Lower leg skin (tissue), 4 donors: ENCODE measurements at regions not wholly inside any gene's neighbourhood (a gene's known extent, or its start where the extent isn't known, plus 50 kb on each side); places are given as distances from the start of the nearest gene placed in this dataset.

ENCODE experiments used
- DNase-seq, 2 donors: peaks; one replicate each; pipeline ENCODE4 v3.0.0-alpha.2; 2019; ENCODE audit warnings: low spot score in 2 of 2
- H3K4me3 ChIP-seq: fragments of 200-600 bp; sonication (generic); 2 replicates; pipeline ENCODE4 v1.5.1; 2017; ENCODE audit warnings: mild to moderate bottlenecking, low read depth; ENCODE audit not compliant: poor library complexity, severe bottlenecking
- CTCF ChIP-seq, 3 donors: fragments of 450-650 bp; IDR thresholded peaks; one replicate each; pipeline ENCODE4 v1.5.1; 2016; ENCODE audit warnings: antibody characterized with exemption in 3 of 3, mild to moderate bottlenecking in 3 of 3, moderate library complexity in 2 of 3
- POLR2A ChIP-seq, 2 donors: fragments of 450-650 bp; IDR thresholded peaks; one replicate each; pipeline ENCODE4 v1.6.1; 2016 to 2017; ENCODE audit warnings: antibody characterized with exemption in 2 of 2, mild to moderate bottlenecking in 1 of 2, moderate library complexity in 1 of 2
- WGBS, 2 donors: methylation state at CpG; one replicate each; pipeline ENCODE4 v1.1.5; 2018; 5-methylcytosine and 5-hydroxymethylcytosine counted together
- intact Hi-C: fragments of 100-400 bp; cut with DNase I; formaldehyde crosslinking; loops from one replicate; pipeline ENCODE4 v1.15.0; 2023; ENCODE audit warnings: low total_unique reads

DNA sequence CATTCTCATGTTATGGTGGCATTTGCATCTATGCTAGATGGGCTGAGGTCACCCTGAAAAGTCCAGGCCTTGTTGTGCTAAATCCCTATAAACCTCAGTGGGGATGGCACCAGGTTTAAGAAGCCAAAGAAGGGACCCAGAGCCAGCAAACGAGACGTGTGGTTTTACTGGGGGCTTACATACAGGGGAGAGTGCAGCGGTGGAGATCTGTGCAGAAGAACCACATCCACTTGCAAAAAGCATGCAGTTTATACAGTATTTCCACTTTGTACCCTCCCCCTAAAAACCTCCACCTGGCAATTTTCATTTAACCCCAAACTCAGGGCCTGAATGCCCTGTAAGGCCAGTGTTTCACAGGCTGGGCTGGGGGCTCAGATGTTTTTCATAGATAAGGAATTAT lies 134.9 kb upstream of the GATB start:
- no peak for TF ChIP-seq CTCF (IDR thresholded peaks at IDR 0.05)
- TF ChIP-seq POLR2A (IDR thresholded peaks at IDR 0.05): no peak
- WGBS, 2 donors: 94 to 97% methylated on average over 3 of the region's 3 CpGs
- no peak overlapping the region for H3K4me3 ChIP-seq
- no peak for DNase-seq
- intact Hi-C loops: no loop called here

GRCh38 chr4:151894246-151894645 lies 133.4 kb upstream of the GATB start:
- H3K4me3 ChIP-seq: no peak overlapping the region
- no peak for DNase-seq
- WGBS, 2 donors: 92 to 94% methylated on average over 3 of the region's 3 CpGs
- TF ChIP-seq CTCF (IDR thresholded peaks at IDR 0.05) (no peak), POLR2A (IDR thresholded peaks at IDR 0.05) (no peak)
- intact Hi-C loops: no loop called here

- 89 to 95% methylated on average over 6 of the region's 6 CpGs for WGBS, 2 donors
Measured at GRCh38 chr4:151888367-151888866, 127.6 kb upstream of the GATB start.

DNA sequence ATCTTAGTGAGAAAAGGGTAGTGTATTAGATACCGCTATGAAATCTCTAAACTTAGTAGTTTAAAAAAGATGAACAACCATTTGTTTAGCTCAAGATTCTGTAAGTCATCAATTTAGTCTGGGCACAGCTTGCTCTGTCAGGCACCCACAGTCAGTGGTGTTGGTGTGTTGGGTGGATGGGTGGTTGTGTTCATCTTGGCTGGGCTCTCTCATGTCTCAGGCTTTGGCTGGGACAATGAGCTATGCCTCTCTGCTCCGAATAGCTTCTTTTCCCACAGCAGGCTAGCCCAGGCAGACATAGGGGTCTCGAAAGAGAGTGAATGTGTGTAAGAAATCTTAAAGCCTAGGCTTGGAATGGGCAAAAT lies 127.0 kb upstream of the GATB start:
- whole genome bisulfite sequencing, 2 donors: 92 to 94% methylated on average over 3 of the region's 3 CpGs
- TF ChIP-seq POLR2A (IDR thresholded peaks at IDR 0.05) (no peak), CTCF (IDR thresholded peaks at IDR 0.05) (no peak)
- no peak overlapping the region for H3K4me3 ChIP-seq
- no peak for DNase-seq
- intact Hi-C loops: no loop called here

More at GRCh38 chr4:151888367-151888866, 127.6 kb upstream of the GATB start:
- no peak for TF ChIP-seq CTCF (IDR thresholded peaks at IDR 0.05)
- intact Hi-C loops: no loop called here
- DNase-seq: no peak
- H3K4me3 ChIP-seq: no peak overlapping the region

GRCh38 chr4:151887031-151887815 lies 126.4 kb upstream of the GATB start:
- DNase-seq: no peak
- WGBS, 2 donors: 74 to 78% methylated on average over 9 of the region's 9 CpGs
- TF ChIP-seq POLR2A (IDR thresholded peaks at IDR 0.05) (no peak), CTCF (IDR thresholded peaks at IDR 0.05) (no peak)

GRCh38 chr4:151885123-151885522 lies 124.3 kb upstream of the GATB start:
- no peak for DNase-seq
- no peak for TF ChIP-seq CTCF (IDR thresholded peaks at IDR 0.05)
- no peak for TF ChIP-seq POLR2A (IDR thresholded peaks at IDR 0.05)
- H3K4me3 ChIP-seq: no peak overlapping the region
- intact Hi-C loops: no loop called here
- WGBS, 2 donors: 94 to 96% methylated on average over 5 of the region's 5 CpGs

More at GRCh38 chr4:151887031-151887815, 126.4 kb upstream of the GATB start:
- intact Hi-C loops: no loop called here
- no peak overlapping the region for H3K4me3 ChIP-seq
